ENCODE measurements at regions not wholly inside any gene's neighbourhood (a gene's known extent, or its start where the extent isn't known, plus 50 kb on each side); places are given as distances from the start of the nearest gene placed in this dataset.

DNA sequence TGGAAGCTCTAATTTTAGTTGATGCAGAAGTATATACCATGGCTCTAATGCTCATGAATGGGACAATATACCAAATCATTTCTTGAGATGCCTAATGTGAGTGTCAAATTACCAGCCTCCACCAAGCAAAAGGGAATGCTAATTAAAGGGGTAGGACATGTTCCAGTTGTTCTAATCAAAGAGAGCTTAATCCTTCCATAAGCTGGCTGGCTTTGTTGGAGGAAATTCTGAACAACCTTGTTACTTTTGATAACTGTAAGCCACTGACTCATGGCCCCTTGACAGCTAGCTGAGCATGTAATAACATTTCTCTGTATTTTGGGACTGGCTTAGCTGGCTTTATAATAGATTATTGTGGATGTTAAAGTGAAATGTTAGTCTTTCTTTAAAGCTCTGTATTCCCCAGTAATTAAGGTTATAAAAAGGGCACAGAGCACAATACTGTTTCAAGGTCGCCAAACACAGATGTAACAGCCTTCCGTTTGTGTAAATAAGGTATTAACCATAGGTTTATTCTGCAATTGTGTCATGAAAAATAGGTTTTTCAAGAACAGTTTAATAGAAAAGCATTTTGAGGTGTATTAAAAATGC is 1194.0 kb downstream of the PCDH9 start:
- DNase-seq (ENCODE audit: low read depth), result no peak
- no peak overlapping the region for H3K4me3 ChIP-seq (ENCODE audit: control insufficient read depth, low read depth, low read length)
- no peak for TF ChIP-seq CTCF (conservative IDR thresholded peaks at IDR 0.05; ENCODE audit: control insufficient read depth, insufficient read depth, low read depth, low read length)

GRCh38 chr13:66033924-66034323 is 1196.2 kb downstream of the PCDH9 start:
- DNase-seq (ENCODE audit: low read depth), result no peak
- no peak for TF ChIP-seq CTCF (conservative IDR thresholded peaks at IDR 0.05; ENCODE audit: control insufficient read depth, insufficient read depth, low read depth, low read length)
- no peak overlapping the region for H3K4me3 ChIP-seq (ENCODE audit: control insufficient read depth, low read depth, low read length)

DNA sequence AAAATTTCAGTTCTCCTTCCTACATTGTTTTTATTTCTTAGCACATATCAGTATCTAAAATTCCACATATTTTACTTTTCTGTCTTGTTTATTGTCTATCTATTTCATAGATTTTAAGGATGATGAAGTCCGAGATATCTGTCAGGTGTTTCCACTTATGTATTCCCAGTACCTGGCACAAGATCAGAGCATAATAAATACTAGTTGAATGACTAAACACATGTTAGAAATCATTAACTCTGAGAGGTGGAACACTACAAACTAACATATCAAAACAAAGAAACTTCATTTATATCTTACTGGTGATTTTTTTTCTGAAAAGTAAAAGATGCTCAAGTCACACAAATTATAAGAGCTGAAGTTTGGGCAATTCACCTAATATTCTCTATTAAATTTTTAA is 1208.3 kb downstream of the PCDH9 start:
- TF ChIP-seq CTCF (conservative IDR thresholded peaks at IDR 0.05; ENCODE audit: control insufficient read depth, insufficient read depth, low read depth, low read length), result no peak
- peak; percentile 12 for DNase-seq (ENCODE audit: low read depth)
- H3K4me3 ChIP-seq (ENCODE audit: control insufficient read depth, low read depth, low read length), result no peak overlapping the region

GRCh38 chr13:66014771-66015170 is 1215.4 kb downstream of the PCDH9 start:
- DNase-seq (ENCODE audit: low read depth), result peak; percentile 8
- no peak for TF ChIP-seq CTCF (conservative IDR thresholded peaks at IDR 0.05; ENCODE audit: control insufficient read depth, insufficient read depth, low read depth, low read length)
- H3K4me3 ChIP-seq (ENCODE audit: control insufficient read depth, low read depth, low read length), result no peak overlapping the region

- no peak for DNase-seq (ENCODE audit: low read depth)
- TF ChIP-seq CTCF (conservative IDR thresholded peaks at IDR 0.05; ENCODE audit: control insufficient read depth, insufficient read depth, low read depth, low read length), result no peak
- no peak overlapping the region for H3K4me3 ChIP-seq (ENCODE audit: control insufficient read depth, low read depth, low read length)
Measured at GRCh38 chr13:66009241-66009640, 1220.9 kb downstream of the PCDH9 start.

DNA sequence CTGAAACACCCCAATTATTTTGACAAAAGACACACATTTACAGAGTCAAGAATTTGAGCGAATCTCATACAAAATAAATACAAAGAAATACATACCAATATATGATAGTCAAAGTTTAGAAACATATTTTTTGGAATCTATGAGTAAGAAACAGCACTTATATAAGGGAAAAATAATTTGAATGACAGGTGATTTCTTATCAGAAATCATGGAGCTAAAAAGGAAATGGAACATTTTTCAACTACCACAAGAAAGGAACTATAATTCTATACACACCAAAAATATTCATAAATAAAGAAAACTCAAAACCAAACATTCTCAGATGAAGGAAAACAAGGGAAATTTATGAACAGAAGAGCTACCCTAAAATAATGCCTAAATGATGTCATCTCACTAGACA is 1226.6 kb downstream of the PCDH9 start:
- H3K4me3 ChIP-seq (ENCODE audit: control insufficient read depth, low read depth, low read length), result no peak overlapping the region
- no peak for DNase-seq (ENCODE audit: low read depth)
- no peak for TF ChIP-seq CTCF (conservative IDR thresholded peaks at IDR 0.05; ENCODE audit: control insufficient read depth, insufficient read depth, low read depth, low read length)

GRCh38 chr13:66001140-66001539 is 1229.0 kb downstream of the PCDH9 start:
- no peak overlapping the region for H3K4me3 ChIP-seq (ENCODE audit: control insufficient read depth, low read depth, low read length)
- DNase-seq (ENCODE audit: low read depth), result no peak
- TF ChIP-seq CTCF (conservative IDR thresholded peaks at IDR 0.05; ENCODE audit: control insufficient read depth, insufficient read depth, low read depth, low read length), result no peak

Measured in fibroblast of mammary gland (primary cell).